ENCODE measurements at regions not wholly inside any gene's neighbourhood (a gene's known extent, or its start where the extent isn't known, plus 50 kb on each side); places are given as distances from the start of the nearest gene placed in this dataset.

GRCh38 chr18:30625961-30626360 is 416.6 kb downstream of the DSC3 start (continued):
- TF ChIP-seq TSHZ2 (CRISPR knock-in tag; IDR thresholded peaks at IDR 0.05) (no peak), TCF4 (CRISPR knock-in tag; IDR thresholded peaks at IDR 0.05; ENCODE audit: borderline replicate concordance) (no peak), ZNF70 (CRISPR knock-in tag; IDR thresholded peaks at IDR 0.05) (no peak), ZFP30 (CRISPR knock-in tag; IDR thresholded peaks at IDR 0.05) (no peak), ARNTL (CRISPR knock-in tag; IDR thresholded peaks at IDR 0.05; ENCODE audit: borderline replicate concordance, low read depth) (no peak), CSDC2 (CRISPR knock-in tag; IDR thresholded peaks at IDR 0.05) (no peak), RARB (CRISPR knock-in tag; IDR thresholded peaks at IDR 0.05) (no peak), TOX (CRISPR knock-in tag; IDR thresholded peaks at IDR 0.05; ENCODE audit: borderline replicate concordance) (no peak), ZFP3 (CRISPR knock-in tag; IDR thresholded peaks at IDR 0.05) (no peak), ZNF565 (CRISPR knock-in tag; conservative IDR thresholded peaks at IDR 0.05; ENCODE audit: low read depth) (no peak), ZC3H10 (CRISPR knock-in tag; IDR thresholded peaks at IDR 0.05) (no peak)

GRCh38 chr18:30623401-30624065 is 419.0 kb downstream of the DSC3 start:
- TF ChIP-seq TOX (CRISPR knock-in tag; IDR thresholded peaks at IDR 0.05; ENCODE audit: borderline replicate concordance) (no peak), PATZ1 (CRISPR knock-in tag; IDR thresholded peaks at IDR 0.05; ENCODE audit: borderline replicate concordance) (no peak), POU6F1 (CRISPR knock-in tag; IDR thresholded peaks at IDR 0.05; ENCODE audit: borderline replicate concordance, low read depth) (no peak), ZFP3 (CRISPR knock-in tag; IDR thresholded peaks at IDR 0.05) (no peak), OSR1 (CRISPR knock-in tag; IDR thresholded peaks at IDR 0.05) (no peak), TSHZ2 (CRISPR knock-in tag; IDR thresholded peaks at IDR 0.05) (no peak), ZNF70 (CRISPR knock-in tag; IDR thresholded peaks at IDR 0.05) (no peak), PPARA (CRISPR knock-in tag; IDR thresholded peaks at IDR 0.05; ENCODE audit: borderline replicate concordance) (no peak), ISL1 (CRISPR knock-in tag; IDR thresholded peaks at IDR 0.05) (no peak), GLIS3 (CRISPR knock-in tag; IDR thresholded peaks at IDR 0.05) (no peak), SNAI2 (CRISPR knock-in tag; IDR thresholded peaks at IDR 0.05) (no peak), ZNF8 (CRISPR knock-in tag; IDR thresholded peaks at IDR 0.05) (no peak), ESRRG (CRISPR knock-in tag; IDR thresholded peaks at IDR 0.05) (no peak), CREB5 (CRISPR knock-in tag; IDR thresholded peaks at IDR 0.05; ENCODE audit: low read depth) (no peak)
- no peak for ATAC-seq

Data from SK-N-SH treated with all-trans-retinoic acid at 6 μM for 48 hours (cell line).